ENCODE measurements at regions not wholly inside any gene's neighbourhood (a gene's known extent, or its start where the extent isn't known, plus 50 kb on each side); places are given as distances from the start of the nearest gene placed in this dataset.
A peak's percentile ranks its signal among the peaks of the same experiment; 100 is the strongest.

GRCh38 chr18:9013926-9014373 lies 88.5 kb upstream of the NDUFV2 start:
- H3K4me1 Mint-ChIP-seq (ENCODE audit: low read depth), result peaks cover 13% of the 10 kb centered on the region

GRCh38 chr18:9015689-9016088 lies 86.8 kb upstream of the NDUFV2 start:
- no peak overlapping the region for H3K4me3 Mint-ChIP-seq
- ATAC-seq (no peak), DNase-seq (no peak)
- no peak for TF ChIP-seq CTCF (IDR thresholded peaks at IDR 0.05)
- no peaks in the 10 kb centered on the region for H3K36me3 Mint-ChIP-seq (ENCODE audit: low read depth)
- no peaks in the 10 kb centered on the region for H3K9me3 Mint-ChIP-seq
- ChIA-PET CTCF (no interaction called here), POLR2A (interaction anchor here (0.6 kb wide), 1 partner anchor 264 kb away, joined by 3 read pairs; no protein-coding TSS in a partner anchor)
- H3K27me3 Mint-ChIP-seq, result peaks cover 3% of the 10 kb centered on the region
- intact Hi-C loops (cut with micrococcal nuclease), result no loop called here
- H3K27ac Mint-ChIP-seq, result no peak overlapping the region
- H3K4me1 Mint-ChIP-seq (ENCODE audit: low read depth), result peaks cover 13% of the 10 kb centered on the region

More at GRCh38 chr18:9013926-9014373, 88.5 kb upstream of the NDUFV2 start:
- DNase-seq, result no peak
- H3K4me3 Mint-ChIP-seq, result no peak overlapping the region
- no peak for ATAC-seq
- intact Hi-C loops (cut with micrococcal nuclease), result no loop called here
- ChIA-PET POLR2A (interaction anchor here (0.6 kb wide), 1 partner anchor 18 kb away, joined by 4 read pairs; no protein-coding TSS in a partner anchor), CTCF (interaction anchor here (0.8 kb wide), 1 partner anchor 17 kb away, joined by 3 read pairs; no protein-coding TSS in a partner anchor)
- H3K27me3 Mint-ChIP-seq, result peaks cover 6% of the 10 kb centered on the region
- no peaks in the 10 kb centered on the region for H3K9me3 Mint-ChIP-seq
- no peak for TF ChIP-seq CTCF (IDR thresholded peaks at IDR 0.05)
- H3K27ac Mint-ChIP-seq, result no peak overlapping the region
- no peaks in the 10 kb centered on the region for H3K36me3 Mint-ChIP-seq (ENCODE audit: low read depth)

- Mint-ChIP-seq H3K27ac (no peak overlapping the region), H3K9me3 (no peaks in the 10 kb centered on the region), H3K36me3 (ENCODE audit: low read depth) (no peaks in the 10 kb centered on the region), H3K4me1 (ENCODE audit: low read depth) (peaks cover 13% of the 10 kb centered on the region), H3K27me3 (peaks cover 3% of the 10 kb centered on the region), H3K4me3 (no peak overlapping the region)
- intact Hi-C loops (cut with micrococcal nuclease), result no loop called here
- TF ChIP-seq CTCF (IDR thresholded peaks at IDR 0.05), result no peak
- ATAC-seq, result no peak
- ChIA-PET POLR2A (no interaction called here), CTCF (no interaction called here)
- DNase-seq, result no peak
Observed at GRCh38 chr18:9016633-9017166, 85.8 kb upstream of the NDUFV2 start.

GRCh38 chr18:9017167-9017904 lies 85.2 kb upstream of the NDUFV2 start:
- Mint-ChIP-seq H3K27ac (peak overlapping the region; percentile 81), H3K4me3 (peak overlapping the region; percentile 65), H3K4me1 (ENCODE audit: low read depth) (peaks cover 13% of the 10 kb centered on the region), H3K27me3 (peaks cover 2% of the 10 kb centered on the region), H3K9me3 (no peaks in the 10 kb centered on the region), H3K36me3 (ENCODE audit: low read depth) (no peaks in the 10 kb centered on the region)
- peak; percentile 98 for ATAC-seq
- TF ChIP-seq CTCF (IDR thresholded peaks at IDR 0.05), result no peak
- ChIA-PET POLR2A (no interaction called here), CTCF (no interaction called here)
- intact Hi-C loops (cut with micrococcal nuclease), result no loop called here
- DNase-seq, result peak; percentile 90

- Mint-ChIP-seq H3K27ac (peak overlapping the region; percentile 81), H3K36me3 (ENCODE audit: low read depth) (no peaks in the 10 kb centered on the region), H3K27me3 (peaks cover 2% of the 10 kb centered on the region), H3K4me3 (peak overlapping the region; percentile 65), H3K9me3 (no peaks in the 10 kb centered on the region), H3K4me1 (ENCODE audit: low read depth) (peaks cover 13% of the 10 kb centered on the region)
- DNase-seq, result no peak
- TF ChIP-seq CTCF (IDR thresholded peaks at IDR 0.05), result no peak
- CTCF ChIA-PET, result no interaction called here
- POLR2A ChIA-PET, result no interaction called here
- intact Hi-C loops (cut with micrococcal nuclease), result no loop called here
- no peak for ATAC-seq
Observed at GRCh38 chr18:9017905-9018227, 84.6 kb upstream of the NDUFV2 start.
